SU-DHL-6 (cell line): ENCODE measurements at regions not wholly inside any gene's neighbourhood (a gene's known extent, or its start where the extent isn't known, plus 50 kb on each side); places are given as distances from the start of the nearest gene placed in this dataset.

Experiments used
- H2AFZ ChIP-seq: fragments of 200-600 bp; sonication (generic); 2 replicates; pipeline ENCODE4 v1.6.1; 2014; ENCODE audit warnings: low read depth, mild to moderate bottlenecking, moderate library complexity, mixed read lengths, antibody characterized with exemption, low read length; ENCODE audit not compliant: severe bottlenecking
- H3F3A ChIP-seq: fragments of 200-600 bp; shearing (Covaris generic); 2 replicates; pipeline ENCODE4 v1.6.0; 2016; ENCODE audit warnings: antibody characterized with exemption, mild to moderate bottlenecking; ENCODE audit not compliant: insufficient read depth
- H3K27ac ChIP-seq: fragments of 200-600 bp; sonication (generic); 2 replicates; pipeline ENCODE4 v1.5.1; 2016; ENCODE audit warnings: low read depth, mild to moderate bottlenecking, low read length, moderate library complexity, mixed read lengths
- H3K27me3 ChIP-seq: fragments of 200-600 bp; sonication (generic), shearing (Covaris generic); 2 replicates; pipeline ENCODE4 v1.6.0; 2014; ENCODE audit warnings: mild to moderate bottlenecking, low read length
- H3K36me3 ChIP-seq: fragments of 200-600 bp; sonication (generic); 2 replicates; pipeline ENCODE4 v1.6.1; 2014; ENCODE audit warnings: mild to moderate bottlenecking, low read length, mixed read lengths
- H3K4me2 ChIP-seq: fragments of 300-600, 200-600 bp; shearing (Covaris generic), sonication (generic); 2 replicates; pipeline ENCODE4 v1.6.0; 2014; ENCODE audit warnings: low read length, low read depth, mild to moderate bottlenecking; ENCODE audit not compliant: poor library complexity, severe bottlenecking
- H3K4me3 ChIP-seq: fragments of 200-600 bp; sonication (generic); 2 replicates; pipeline ENCODE4 v1.5.1; 2014; ENCODE audit warnings: antibody characterized with exemption, low read length, mild to moderate bottlenecking, mixed read lengths; ENCODE audit not compliant: insufficient read depth, poor library complexity, severe bottlenecking
- H3K79me2 ChIP-seq: fragments of 200-600 bp; sonication (generic); 2 replicates; pipeline ENCODE4 v1.6.1; 2014; ENCODE audit warnings: mild to moderate bottlenecking, low read length, moderate library complexity; ENCODE audit not compliant: insufficient read depth
- H3K9ac ChIP-seq: fragments of 200-600 bp; sonication (generic); 2 replicates; pipeline ENCODE4 v1.7.0; 2014; ENCODE audit warnings: mild to moderate bottlenecking, low read length
- H3K9me2 ChIP-seq: fragments of 200-600 bp; sonication (generic); replicated peaks from 2 replicates; pipeline ENCODE4 v1.6.1; 2014; ENCODE audit warnings: low read length; ENCODE audit not compliant: insufficient read depth
- H3K9me3 ChIP-seq: fragments of 200-600 bp; sonication (generic); 2 replicates; pipeline ENCODE4 v1.6.1; 2014; ENCODE audit warnings: low read length, mixed read lengths; ENCODE audit not compliant: insufficient read depth
- H4K20me1 ChIP-seq: fragments of 200-600 bp; sonication (generic); 2 replicates; pipeline ENCODE4 v1.6.1; 2014; ENCODE audit warnings: low read depth, mild to moderate bottlenecking, antibody characterized with exemption, low read length, moderate library complexity, mixed read lengths
- CTCF ChIP-seq: fragments of 200-600 bp; sonication (generic); IDR thresholded peaks from one replicate; pipeline ENCODE4 v1.5.1; 2017; ENCODE audit warnings: antibody characterized with exemption, mild to moderate bottlenecking, low read length, moderate library complexity; ENCODE audit not compliant: insufficient read depth, poor library complexity, severe bottlenecking
- EZH2phosphoT487 ChIP-seq: fragments of 200-600 bp; sonication (generic), shearing (Covaris generic); conservative IDR thresholded peaks from 2 replicates; pipeline ENCODE4 v1.6.1; 2018; ENCODE audit warnings: mild to moderate bottlenecking, antibody characterized with exemption, low read length, moderate library complexity, mixed read lengths

DNA sequence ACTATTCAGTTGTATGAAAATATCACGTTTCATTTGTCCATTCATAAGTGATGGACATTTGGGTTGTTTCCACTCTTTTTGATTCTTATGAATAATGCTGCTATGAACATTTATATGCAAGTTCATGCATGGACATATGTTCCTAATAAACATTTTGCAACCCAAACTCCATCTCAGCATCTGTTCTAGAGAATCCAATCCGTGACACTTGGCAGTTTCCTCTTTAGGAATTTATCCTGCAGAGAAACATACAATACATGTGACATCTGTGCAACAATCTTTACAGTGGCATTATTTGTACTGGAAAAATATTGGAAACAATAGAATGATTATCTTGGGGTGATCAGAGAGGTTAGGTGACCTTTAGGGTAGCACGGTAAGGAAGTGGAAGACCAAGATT lies 290.8 kb upstream of the SRRM4 start:
- H3F3A ChIP-seq: no peaks in the 10 kb centered on the region
- H3K9me3 ChIP-seq: no peaks in the 10 kb centered on the region
- no peak overlapping the region for H3K4me2 ChIP-seq
- no peak overlapping the region for H3K4me3 ChIP-seq
- no peaks in the 10 kb centered on the region for H3K27me3 ChIP-seq
- H3K36me3 ChIP-seq: no peaks in the 10 kb centered on the region
- H3K79me2 ChIP-seq: no peaks in the 10 kb centered on the region
- no peak overlapping the region for H3K27ac ChIP-seq
- H4K20me1 ChIP-seq: no peaks in the 10 kb centered on the region
- TF ChIP-seq EZH2phosphoT487: no peak
- no peak for TF ChIP-seq CTCF
- no peak overlapping the region for H2AFZ ChIP-seq
- H3K9ac ChIP-seq: no peak overlapping the region
- no peaks in the 10 kb centered on the region for H3K9me2 ChIP-seq

- TF ChIP-seq EZH2phosphoT487 (no peak), CTCF (no peak)
- 0 out of 2 replicates have a peak, but pooled peaks cover 3% of the 10 kb centered on the region for H3K9me2 ChIP-seq
- no peak overlapping the region for H2AFZ ChIP-seq
- H3K79me2 ChIP-seq: no peaks in the 10 kb centered on the region
- H3K27me3 ChIP-seq: no peaks in the 10 kb centered on the region; the same call in 1 of the 2 replicates
- H3K9ac ChIP-seq: no peak overlapping the region
- H3F3A ChIP-seq: no peaks in the 10 kb centered on the region
- H3K9me3 ChIP-seq: no peaks in the 10 kb centered on the region
- H4K20me1 ChIP-seq: no peaks in the 10 kb centered on the region
- no peak overlapping the region for H3K27ac ChIP-seq
- H3K4me2 ChIP-seq: no peak overlapping the region
- no peaks in the 10 kb centered on the region for H3K36me3 ChIP-seq
- H3K4me3 ChIP-seq: no peak overlapping the region
Measured at GRCh38 chr12:118694128-118694775, 287.1 kb upstream of the SRRM4 start.

- no peaks in the 10 kb centered on the region for H3K36me3 ChIP-seq
- no peaks in the 10 kb centered on the region for H3K79me2 ChIP-seq
- no peak overlapping the region for H3K9ac ChIP-seq
- no peaks in the 10 kb centered on the region for H4K20me1 ChIP-seq
- H3K4me3 ChIP-seq: no peak overlapping the region
- no peak overlapping the region for H3K4me2 ChIP-seq
- H3K9me2 ChIP-seq: no peaks in the 10 kb centered on the region
- no peak overlapping the region for H2AFZ ChIP-seq
- no peaks in the 10 kb centered on the region for H3K9me3 ChIP-seq
- H3K27ac ChIP-seq: no peak overlapping the region
- no peaks in the 10 kb centered on the region for H3F3A ChIP-seq
- no peak for TF ChIP-seq EZH2phosphoT487
- TF ChIP-seq CTCF: no peak
- H3K27me3 ChIP-seq: no peaks in the 10 kb centered on the region
Measured at GRCh38 chr12:118704527-118705241, 276.7 kb upstream of the SRRM4 start.
